IMR-90 (cell line): ENCODE measurements at regions not wholly inside any gene's neighbourhood (a gene's known extent, or its start where the extent isn't known, plus 50 kb on each side); places are given as distances from the start of the nearest gene placed in this dataset.

Experiments used
- CEBPB ChIP-seq: IDR thresholded peaks from 2 replicates; pipeline ENCODE4 v1.6.1; 2012; ENCODE audit warnings: low read depth, low read length, improper control_type of control experiment
- CHD1 ChIP-seq: IDR thresholded peaks from 2 replicates; pipeline ENCODE4 v1.6.1; 2012; ENCODE audit warnings: low read depth, low read length, improper control_type of control experiment
- CTCF ChIP-seq: conservative IDR thresholded peaks from 2 replicates; pipeline ENCODE4 v1.5.1; 2012; ENCODE audit warnings: mild to moderate bottlenecking, low read depth, low read length, improper control_type of control experiment
- FOS ChIP-seq: fragments of 150-350 bp; IDR thresholded peaks from 2 replicates; pipeline ENCODE4 v1.6.1; 2016; ENCODE audit warnings: low read depth, low read length
- MAFK ChIP-seq: IDR thresholded peaks from 2 replicates; pipeline ENCODE4 v1.6.1; 2012; ENCODE audit warnings: low read depth, low read length, improper control_type of control experiment
- MXI1 ChIP-seq: IDR thresholded peaks from 2 replicates; pipeline ENCODE4 v1.6.1; 2012; ENCODE audit warnings: low read depth, mild to moderate bottlenecking, low read length, moderate library complexity, borderline replicate concordance
- NFE2L2 ChIP-seq: fragments of 150-350 bp; IDR thresholded peaks from 2 replicates; pipeline ENCODE4 v1.6.1; 2016; ENCODE audit warnings: low read depth, mild to moderate bottlenecking, low read length
- POLR2A ChIP-seq: IDR thresholded peaks from 2 replicates; pipeline ENCODE4 v1.6.1; 2012; ENCODE audit warnings: mild to moderate bottlenecking, low read depth, low read length
- RAD21 ChIP-seq: IDR thresholded peaks from 2 replicates; pipeline ENCODE4 v1.6.1; 2012; ENCODE audit warnings: low read length, improper control_type of control experiment
- RFX5 ChIP-seq: IDR thresholded peaks from 2 replicates; pipeline ENCODE4 v1.8.0; 2012; ENCODE audit warnings: low read depth, mild to moderate bottlenecking, low read length, moderate library complexity
- SMC3 ChIP-seq: fragments of 150-350 bp; IDR thresholded peaks from 2 replicates; pipeline ENCODE4 v1.6.1; 2016; ENCODE audit warnings: low read depth, mild to moderate bottlenecking, antibody characterized with exemption, low read length, moderate library complexity
- USF2 ChIP-seq: fragments of 150-350 bp; IDR thresholded peaks from 2 replicates; pipeline ENCODE4 v1.6.1; 2017; ENCODE audit warnings: mild to moderate bottlenecking, antibody characterized with exemption, low read length, low read depth

- TF ChIP-seq CTCF (no peak), MAFK (no peak), FOS (no peak), POLR2A (no peak), CHD1 (no peak), NFE2L2 (no peak), RAD21 (no peak), USF2 (no peak), RFX5 (no peak), CEBPB (no peak), MXI1 (no peak), SMC3 (no peak)
Observed at GRCh38 chr16:63312346-63312745, 1276.1 kb upstream of the CDH8 start.
